ENCODE measurements at regions not wholly inside any gene's neighbourhood (a gene's known extent, or its start where the extent isn't known, plus 50 kb on each side); places are given as distances from the start of the nearest gene placed in this dataset.

DNA sequence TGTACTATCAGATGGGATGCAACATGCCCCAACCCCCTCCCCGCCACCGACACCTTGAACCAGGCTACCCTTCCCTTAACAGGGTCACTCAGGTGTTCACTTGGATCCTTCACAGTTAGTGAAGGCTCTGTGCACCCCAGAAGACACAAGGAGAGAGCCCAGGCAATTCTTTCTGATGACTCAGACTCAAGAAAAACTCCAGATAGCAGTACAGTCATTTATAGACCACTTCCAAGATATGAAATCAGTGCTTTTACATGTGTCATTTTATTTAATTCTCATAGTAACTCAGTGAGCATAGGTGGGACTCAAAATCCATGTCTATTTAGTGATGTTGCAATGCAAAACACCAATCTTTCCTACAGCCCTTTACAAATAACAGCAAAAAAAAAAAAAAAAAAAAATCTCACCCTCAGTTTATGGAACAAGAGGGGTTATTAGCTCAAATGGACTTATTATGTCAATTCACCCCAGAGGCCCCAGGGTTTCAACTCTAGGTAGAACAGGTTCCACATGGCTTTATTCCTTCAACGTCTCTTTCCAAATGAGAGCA is 71.9 kb downstream of the FOXD1 start:
- ATAC-seq (no peak), DNase-seq (no peak)
- intact Hi-C loops (cut with DNase I, micrococcal nuclease), result no loop called here

DNA sequence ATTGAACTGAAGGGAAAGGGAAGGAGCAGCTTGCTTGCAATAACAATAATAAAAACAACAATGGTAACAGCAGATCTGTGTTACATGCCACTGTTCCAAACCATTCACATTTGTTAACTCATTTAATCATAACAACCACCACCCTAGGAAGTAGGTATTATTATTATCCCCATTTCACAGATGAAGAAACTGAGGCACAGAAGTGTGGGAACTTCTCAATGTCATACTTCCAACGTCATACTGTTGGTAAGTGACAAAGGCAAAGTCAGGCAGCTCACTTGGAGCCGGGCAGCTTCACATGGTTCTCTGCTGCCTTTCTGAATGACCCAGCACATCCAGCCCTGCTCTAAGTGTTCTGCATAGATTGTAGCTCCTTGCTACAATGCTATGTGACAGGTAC is 72.6 kb downstream of the FOXD1 start:
- DNase-seq (no peak), ATAC-seq (no peak)
- intact Hi-C loops (cut with DNase I, micrococcal nuclease), result no loop called here

DNA sequence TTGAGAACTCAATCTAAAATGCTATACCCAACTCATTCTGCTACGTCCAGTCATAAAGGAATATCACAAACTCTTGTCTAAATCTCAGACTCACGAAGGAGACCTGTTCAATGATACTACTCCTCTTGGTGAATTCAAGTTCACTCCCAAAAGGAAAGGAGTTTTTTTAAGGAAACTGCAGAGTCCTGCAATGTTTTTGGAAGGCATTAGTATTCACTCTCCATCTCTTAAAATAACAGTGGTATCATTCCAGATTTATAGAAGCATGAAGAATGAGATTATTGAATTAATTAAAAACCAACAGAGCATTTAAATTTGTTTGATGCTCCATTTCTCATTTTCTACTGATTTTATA is 73.4 kb downstream of the FOXD1 start:
- intact Hi-C loops (cut with DNase I, micrococcal nuclease), result no loop called here
- DNase-seq, result no peak
- no peak for ATAC-seq

- intact Hi-C loops (cut with DNase I, micrococcal nuclease), result no loop called here
- ATAC-seq (no peak), DNase-seq (no peak)
Measured at GRCh38 chr5:73374520-73375190, 73.9 kb downstream of the FOXD1 start.

- no peak for ATAC-seq
- no peak for DNase-seq
- intact Hi-C loops (cut with DNase I, micrococcal nuclease), result no loop called here
Measured at GRCh38 chr5:73373814-73374510, 74.6 kb downstream of the FOXD1 start.

- intact Hi-C loops (cut with DNase I, micrococcal nuclease), result no loop called here
- ATAC-seq (no peak), DNase-seq (no peak)
Measured at GRCh38 chr5:73370640-73371583, 77.7 kb downstream of the FOXD1 start.

DNA sequence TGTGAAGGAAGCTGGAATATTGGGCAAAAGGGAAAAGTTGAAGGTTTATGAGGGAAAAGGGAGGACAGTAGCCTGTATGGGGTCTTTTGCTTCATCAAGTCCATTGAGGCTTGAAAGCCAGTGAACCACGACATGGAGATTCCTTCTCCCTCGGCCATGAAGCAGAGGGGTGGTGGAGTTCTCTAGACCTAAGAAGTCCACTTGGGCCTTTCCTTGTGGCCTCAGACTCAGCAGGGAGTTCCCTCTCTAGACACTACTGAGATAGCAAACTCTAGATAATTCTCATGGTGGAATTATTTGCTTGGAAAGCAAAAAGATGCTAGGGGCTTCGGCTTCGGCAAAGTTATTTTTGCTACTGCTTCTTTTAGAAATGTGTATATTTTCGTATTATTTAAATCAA is 78.5 kb downstream of the FOXD1 start:
- DNase-seq, result no peak
- ATAC-seq, result no peak
- intact Hi-C loops (cut with DNase I, micrococcal nuclease), result no loop called here

DNA sequence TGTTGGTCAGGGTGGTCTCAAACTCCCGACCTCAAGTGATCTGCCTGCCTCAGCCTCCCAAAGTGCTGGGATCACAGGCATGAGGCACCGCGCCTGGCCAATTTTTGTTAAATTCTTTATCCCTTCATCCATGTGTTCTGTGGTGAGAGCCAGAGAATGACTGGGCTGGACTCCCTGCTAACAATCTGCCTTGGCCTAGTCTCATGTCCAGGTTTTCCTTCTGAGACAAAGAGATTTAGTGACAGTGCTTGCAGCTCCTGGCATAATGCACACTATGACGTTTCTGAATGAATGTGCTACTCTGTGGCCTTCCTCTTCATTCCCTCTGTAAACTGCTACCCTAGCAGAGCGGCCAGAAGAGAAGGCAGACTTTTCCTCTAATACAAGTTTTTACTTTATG is 79.3 kb downstream of the FOXD1 start:
- ATAC-seq, result no peak
- intact Hi-C loops (cut with DNase I, micrococcal nuclease), result no loop called here

GRCh38 chr5:73367650-73368049 is 80.9 kb downstream of the FOXD1 start:
- DNase-seq, result no peak
- no peak for ATAC-seq
- intact Hi-C loops (cut with DNase I, micrococcal nuclease), result no loop called here

More for the DNA sequence above, 79.3 kb downstream of the FOXD1 start:
- DNase-seq, result no peak

- intact Hi-C loops (cut with DNase I, micrococcal nuclease), result no loop called here
- ATAC-seq (no peak), DNase-seq (no peak)
Measured at GRCh38 chr5:73365990-73366667, 82.4 kb downstream of the FOXD1 start.

DNA sequence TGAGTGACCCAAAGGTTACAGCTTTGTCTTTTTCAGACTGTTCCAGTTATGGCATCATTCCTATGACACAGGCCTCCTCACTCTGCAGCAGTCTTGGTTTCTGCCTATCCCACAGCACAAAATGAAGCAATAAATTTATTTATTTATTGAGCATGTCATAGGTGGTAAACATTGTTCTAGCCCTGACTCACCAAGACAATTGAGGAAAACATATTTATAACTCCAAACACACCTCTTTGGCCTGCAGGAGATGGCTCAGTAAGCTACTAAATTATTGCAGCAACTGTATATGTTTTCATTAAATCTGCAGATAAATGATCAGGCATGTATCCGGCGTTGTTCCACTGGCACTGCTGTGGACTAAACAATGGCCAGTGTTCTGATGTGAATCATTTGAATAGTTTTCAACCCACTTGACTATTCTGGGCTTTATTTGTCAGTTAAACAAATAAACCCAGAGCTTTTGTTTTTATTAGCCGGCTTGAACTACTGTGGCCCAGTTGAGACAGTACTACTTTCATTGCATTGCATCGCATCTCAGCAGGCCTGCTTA is 83.2 kb downstream of the FOXD1 start:
- DNase-seq, result no peak
- no peak for ATAC-seq
- intact Hi-C loops (cut with DNase I, micrococcal nuclease), result no loop called here

DNA sequence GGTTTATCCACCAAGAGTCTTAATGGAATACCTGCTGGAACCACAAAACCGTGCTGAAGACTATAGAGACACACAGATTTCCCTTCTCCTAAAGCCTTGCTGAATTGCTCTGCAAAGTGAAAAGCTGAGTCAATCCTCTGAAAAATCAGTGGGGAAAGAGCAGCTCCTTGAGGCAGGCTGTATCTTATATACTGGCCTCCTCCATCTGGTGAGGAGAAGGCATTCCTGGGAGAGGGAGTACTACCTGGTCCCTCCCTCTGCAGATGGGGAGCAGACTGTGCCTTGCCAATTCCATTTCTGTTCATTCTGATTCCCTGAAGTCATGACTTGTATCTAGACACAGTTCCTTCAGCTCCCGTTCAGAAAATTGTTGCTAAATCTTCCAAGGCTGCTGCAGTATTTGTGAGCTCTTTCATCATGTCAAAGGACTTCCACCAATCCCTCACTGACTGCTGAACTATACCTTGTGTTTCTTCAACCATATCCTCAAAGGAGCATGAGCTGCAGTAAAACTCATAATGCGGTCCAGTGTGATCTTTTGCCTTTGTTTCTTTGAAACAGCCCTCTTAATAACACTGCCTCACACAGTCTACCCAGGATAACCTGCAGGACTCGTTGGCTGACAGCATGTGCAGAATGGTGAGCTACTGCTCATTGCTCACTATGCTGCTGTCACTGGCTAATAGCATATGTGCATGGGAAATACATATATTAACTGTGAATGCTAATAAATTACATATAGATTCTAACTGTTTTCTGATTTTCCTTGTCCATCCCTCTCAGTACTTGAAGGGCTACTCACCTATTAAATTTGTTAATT is 84.5 kb downstream of the FOXD1 start:
- DNase-seq (no peak), ATAC-seq (no peak)
- intact Hi-C loops (cut with DNase I, micrococcal nuclease), result no loop called here

DNA sequence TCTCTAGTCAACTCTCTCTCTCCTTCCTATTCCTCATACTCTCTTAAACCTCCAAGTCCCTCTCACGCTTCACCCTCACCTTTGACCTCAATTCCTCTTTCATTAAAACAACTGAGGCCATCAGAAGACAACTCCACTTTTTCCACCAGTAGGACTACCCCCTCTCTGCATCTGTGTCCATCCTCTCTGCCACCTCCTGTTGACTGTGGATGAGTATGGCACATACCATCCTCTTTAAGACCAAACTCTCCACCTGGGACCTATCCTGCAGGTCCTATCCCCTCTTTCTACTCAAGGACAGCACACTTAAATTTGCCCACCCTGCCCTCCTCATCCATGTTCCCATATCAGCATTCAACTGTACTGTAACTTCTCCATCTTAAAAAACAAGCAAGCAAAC is 89.2 kb downstream of the FOXD1 start:
- intact Hi-C loops (cut with DNase I, micrococcal nuclease), result no loop called here
- ATAC-seq (no peak), DNase-seq (no peak)

DNA sequence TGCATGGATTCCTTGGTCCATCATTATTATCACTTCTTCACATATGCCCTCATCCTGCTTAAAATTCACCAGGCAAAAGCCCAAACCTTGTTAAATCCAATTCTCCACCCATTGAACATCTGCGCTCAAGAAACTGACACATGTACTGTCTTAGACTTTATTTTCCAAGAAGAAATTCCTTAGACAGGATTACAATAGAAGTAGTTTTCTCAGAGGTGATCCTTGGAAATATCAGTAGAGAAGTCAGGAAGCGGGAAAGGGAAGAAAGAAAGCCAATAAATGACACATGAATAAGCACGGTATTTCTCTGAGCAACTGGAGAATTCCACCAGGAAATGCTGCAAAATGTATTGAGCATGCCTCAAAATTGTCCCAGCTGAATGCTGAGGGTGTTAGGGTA is 90.2 kb downstream of the FOXD1 start:
- DNase-seq, result no peak
- ATAC-seq, result no peak
- intact Hi-C loops (cut with DNase I, micrococcal nuclease), result no loop called here

DNA sequence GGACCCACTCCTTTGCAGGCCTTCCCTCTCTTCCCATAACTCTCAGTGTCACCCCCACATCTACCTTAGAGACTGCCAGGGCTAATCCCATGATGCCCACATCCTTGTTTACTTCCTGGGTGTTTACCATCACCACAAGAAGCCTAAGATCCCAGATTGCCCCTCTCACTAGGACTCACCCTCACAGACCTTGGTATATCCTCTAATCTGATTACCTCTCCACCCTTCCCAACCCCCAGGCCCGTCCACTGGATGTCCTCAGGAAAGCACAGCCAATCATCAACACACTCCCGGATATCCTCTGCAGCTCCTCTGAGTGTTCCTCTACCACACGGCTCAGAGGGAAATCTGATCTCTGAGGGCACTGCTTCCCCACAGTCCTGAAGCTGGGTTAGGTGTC is 91.0 kb downstream of the FOXD1 start:
- DNase-seq, result no peak
- intact Hi-C loops (cut with DNase I, micrococcal nuclease), result no loop called here
- no peak for ATAC-seq

- ATAC-seq, result no peak
- intact Hi-C loops (cut with DNase I, micrococcal nuclease), result no loop called here
- no peak for DNase-seq
Measured at GRCh38 chr5:73355108-73355507, 93.5 kb downstream of the FOXD1 start.

GRCh38 chr5:73354406-73354805 is 94.2 kb downstream of the FOXD1 start:
- no peak for ATAC-seq
- no peak for DNase-seq
- intact Hi-C loops (cut with DNase I, micrococcal nuclease), result no loop called here

DNA sequence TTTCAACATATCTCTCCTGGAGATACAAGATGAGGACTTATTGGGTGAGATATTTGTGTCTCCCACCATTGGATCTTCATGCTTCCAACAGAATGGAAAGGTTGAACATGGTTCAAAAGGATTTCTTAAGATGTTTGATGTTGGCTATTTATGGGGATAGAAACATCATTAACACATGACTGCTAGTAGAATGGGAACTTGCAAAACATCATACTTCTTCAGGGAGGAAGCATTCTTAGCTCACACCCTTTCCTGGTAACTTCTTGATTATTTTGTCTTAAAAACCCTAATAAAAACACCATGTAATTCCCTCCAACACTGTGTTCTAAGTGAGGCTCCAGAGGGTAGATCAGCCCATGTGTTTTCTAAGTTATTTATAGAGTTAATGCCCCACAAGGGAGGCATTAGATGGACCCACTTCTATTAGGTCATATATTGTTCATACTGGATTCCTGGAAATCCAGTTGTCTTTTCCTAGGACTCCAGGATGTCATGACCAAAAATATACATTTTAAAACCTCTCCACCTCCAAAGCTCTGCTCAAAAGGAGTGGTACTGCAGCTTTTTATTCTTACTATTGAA is 95.8 kb downstream of the FOXD1 start:
- intact Hi-C loops (cut with DNase I, micrococcal nuclease), result no loop called here
- no peak for ATAC-seq
- DNase-seq, result no peak
